ENCODE measurements at regions not wholly inside any gene's neighbourhood (a gene's known extent, or its start where the extent isn't known, plus 50 kb on each side); places are given as distances from the start of the nearest gene placed in this dataset.

DNA sequence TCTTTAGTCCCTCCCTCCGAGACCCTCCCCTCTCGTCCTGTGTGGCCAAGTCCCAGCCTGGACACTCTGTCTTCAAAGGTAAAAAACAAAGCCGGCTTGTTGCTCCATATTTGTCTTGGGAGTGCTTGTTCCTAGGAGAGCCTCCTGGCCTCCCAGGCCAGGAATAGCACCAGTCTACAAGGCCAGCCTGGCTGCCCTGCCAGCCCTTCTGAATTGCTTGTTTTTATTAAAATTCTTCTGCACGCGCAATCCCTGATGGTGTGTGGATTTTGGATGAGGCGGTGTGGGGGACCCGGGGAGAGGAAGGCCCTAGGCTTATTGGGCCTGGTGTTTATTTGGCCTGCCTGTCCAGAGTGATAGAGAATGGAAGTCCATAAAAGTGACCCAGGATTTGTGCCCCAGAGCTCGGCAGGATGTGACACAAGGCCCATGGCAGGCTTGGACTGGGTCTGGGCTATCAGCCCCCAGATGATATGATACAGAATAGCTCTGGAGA is 297.3 kb downstream of the CYP26B1 start:
- H3K27ac ChIP-seq, result no peak overlapping the region
- no peaks in the 10 kb centered on the region for H3K36me3 ChIP-seq
- DNase-seq (ENCODE audit: low spot score), result no peak
- intact Hi-C loops (cut with DNase I), result no loop called here
- 64% methylated on average over 8 of the region's 8 CpGs for WGBS
- no peak overlapping the region for H3K4me3 ChIP-seq
- H3K9me3 ChIP-seq, result no peaks in the 10 kb centered on the region
- TF ChIP-seq, protein P1, sequence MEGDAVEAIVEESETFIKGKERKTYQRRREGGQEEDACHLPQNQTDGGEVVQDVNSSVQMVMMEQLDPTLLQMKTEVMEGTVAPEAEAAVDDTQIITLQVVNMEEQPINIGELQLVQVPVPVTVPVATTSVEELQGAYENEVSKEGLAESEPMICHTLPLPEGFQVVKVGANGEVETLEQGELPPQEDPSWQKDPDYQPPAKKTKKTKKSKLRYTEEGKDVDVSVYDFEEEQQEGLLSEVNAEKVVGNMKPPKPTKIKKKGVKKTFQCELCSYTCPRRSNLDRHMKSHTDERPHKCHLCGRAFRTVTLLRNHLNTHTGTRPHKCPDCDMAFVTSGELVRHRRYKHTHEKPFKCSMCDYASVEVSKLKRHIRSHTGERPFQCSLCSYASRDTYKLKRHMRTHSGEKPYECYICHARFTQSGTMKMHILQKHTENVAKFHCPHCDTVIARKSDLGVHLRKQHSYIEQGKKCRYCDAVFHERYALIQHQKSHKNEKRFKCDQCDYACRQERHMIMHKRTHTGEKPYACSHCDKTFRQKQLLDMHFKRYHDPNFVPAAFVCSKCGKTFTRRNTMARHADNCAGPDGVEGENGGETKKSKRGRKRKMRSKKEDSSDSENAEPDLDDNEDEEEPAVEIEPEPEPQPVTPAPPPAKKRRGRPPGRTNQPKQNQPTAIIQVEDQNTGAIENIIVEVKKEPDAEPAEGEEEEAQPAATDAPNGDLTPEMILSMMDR (IDR thresholded peaks at IDR 0.05), result no peak
- TF ChIP-seq POLR2AphosphoS5 (IDR thresholded peaks at IDR 0.05), result no peak
- TF ChIP-seq POLR2A (IDR thresholded peaks at IDR 0.05), result no peak
- H3K27me3 ChIP-seq (replicated peaks; ENCODE audit: insufficient read depth), result peaks cover 4% of the 10 kb centered on the region
- no peaks in the 10 kb centered on the region for H3K4me1 ChIP-seq (replicated peaks)

DNA sequence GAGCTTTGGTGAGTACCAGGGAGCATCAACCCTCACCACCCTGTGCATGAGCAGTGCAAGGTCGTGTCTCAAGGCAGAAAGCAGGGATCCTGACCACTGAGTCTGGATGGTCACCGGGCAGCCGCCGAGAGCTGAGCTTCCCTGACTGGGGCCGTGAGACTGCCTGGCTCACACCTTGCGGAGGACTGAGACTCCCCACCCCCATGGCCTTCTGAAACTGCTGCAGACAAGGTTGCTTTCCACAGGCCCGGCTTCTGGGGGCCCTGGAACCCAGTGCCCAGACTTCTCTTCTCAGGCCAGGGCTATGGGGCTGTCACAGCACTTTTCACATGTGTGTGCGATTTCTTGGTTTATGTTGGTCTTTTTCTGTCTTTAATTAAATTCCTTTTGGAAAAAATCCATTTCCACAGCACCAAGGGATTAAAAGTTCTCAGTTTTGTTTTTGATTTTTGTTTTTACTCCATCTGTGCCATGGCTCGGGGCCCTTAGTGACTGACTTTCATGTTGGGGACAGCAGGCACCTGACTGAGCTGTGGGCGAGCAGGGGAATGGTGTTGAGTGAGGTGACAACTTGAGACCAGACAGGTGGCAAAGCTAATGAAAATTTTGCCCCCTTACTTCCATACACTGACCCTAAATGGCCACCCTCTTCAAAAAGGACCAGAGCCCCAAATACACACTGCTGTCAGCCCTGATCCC is 297.9 kb downstream of the CYP26B1 start:
- Histone ChIP-seq H3K27me3 (replicated peaks; ENCODE audit: insufficient read depth) (peaks cover 4% of the 10 kb centered on the region), H3K36me3 (no peaks in the 10 kb centered on the region), H3K27ac (no peak overlapping the region), H3K4me1 (replicated peaks) (no peaks in the 10 kb centered on the region), H3K9me3 (no peaks in the 10 kb centered on the region), H3K4me3 (no peak overlapping the region)
- WGBS, result 87% methylated on average over 10 of the region's 10 CpGs
- intact Hi-C loops (cut with DNase I), result no loop called here
- TF ChIP-seq POLR2AphosphoS5 (IDR thresholded peaks at IDR 0.05) (no peak), POLR2A (IDR thresholded peaks at IDR 0.05) (no peak)
- TF ChIP-seq, protein P1 (IDR thresholded peaks at IDR 0.05), result no peak
- DNase-seq (ENCODE audit: low spot score), result no peak

GRCh38 chr2:71849111-71849510 is 298.6 kb downstream of the CYP26B1 start:
- H3K27me3 ChIP-seq (replicated peaks; ENCODE audit: insufficient read depth), result peaks cover 4% of the 10 kb centered on the region
- no peak for DNase-seq (ENCODE audit: low spot score)
- TF ChIP-seq, protein P1 (IDR thresholded peaks at IDR 0.05), result no peak
- TF ChIP-seq POLR2A (IDR thresholded peaks at IDR 0.05), result no peak
- TF ChIP-seq POLR2AphosphoS5 (IDR thresholded peaks at IDR 0.05), result no peak
- H3K4me1 ChIP-seq (replicated peaks), result no peaks in the 10 kb centered on the region
- WGBS, result 89% methylated on average over 6 of the region's 6 CpGs
- no peak overlapping the region for H3K4me3 ChIP-seq
- no peaks in the 10 kb centered on the region for H3K9me3 ChIP-seq
- no peaks in the 10 kb centered on the region for H3K36me3 ChIP-seq
- H3K27ac ChIP-seq, result no peak overlapping the region
- intact Hi-C loops (cut with DNase I), result no loop called here

DNA sequence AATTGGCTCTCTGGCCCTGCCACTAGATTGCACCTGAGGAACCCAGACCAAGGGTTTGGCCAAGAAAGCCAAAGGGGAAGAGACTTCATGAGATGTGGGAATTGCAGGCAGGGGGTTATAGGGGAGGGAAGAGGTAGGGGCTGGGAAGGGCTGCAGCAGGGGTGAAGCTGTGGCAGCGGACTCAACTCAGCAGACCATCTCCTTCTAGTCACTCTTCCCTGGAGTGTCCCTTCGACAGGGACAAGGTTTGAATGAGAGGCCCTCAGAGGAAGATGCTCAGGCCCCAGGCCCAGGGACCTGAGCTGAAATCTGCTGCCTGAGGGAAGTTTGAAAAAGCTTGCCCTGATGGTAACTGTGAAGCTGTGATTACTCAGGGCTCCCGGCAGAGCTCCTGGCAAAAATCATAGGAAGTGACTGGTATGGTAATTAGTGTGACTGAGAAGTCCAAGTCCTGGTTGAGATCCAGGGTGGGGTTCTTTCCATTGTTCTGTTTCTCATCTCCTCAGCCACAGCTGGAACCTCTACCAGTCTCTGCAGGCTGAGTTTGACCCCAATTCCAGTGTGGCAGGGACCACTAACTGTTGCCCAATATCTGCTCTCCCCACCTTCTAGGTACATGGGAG is 300.9 kb downstream of the CYP26B1 start:
- TF ChIP-seq POLR2AphosphoS5 (IDR thresholded peaks at IDR 0.05), result no peak
- TF ChIP-seq POLR2A (IDR thresholded peaks at IDR 0.05), result no peak
- TF ChIP-seq, protein P1 (IDR thresholded peaks at IDR 0.05), result no peak
- no peaks in the 10 kb centered on the region for H3K36me3 ChIP-seq
- H3K27ac ChIP-seq, result no peak overlapping the region
- no peaks in the 10 kb centered on the region for H3K4me1 ChIP-seq (replicated peaks)
- WGBS, result 82% methylated on average over 3 of the region's 3 CpGs
- H3K9me3 ChIP-seq, result no peaks in the 10 kb centered on the region
- no peak for DNase-seq (ENCODE audit: low spot score)
- intact Hi-C loops (cut with DNase I), result no loop called here
- H3K27me3 ChIP-seq (replicated peaks; ENCODE audit: insufficient read depth), result no peaks in the 10 kb centered on the region
- no peak overlapping the region for H3K4me3 ChIP-seq

DNA sequence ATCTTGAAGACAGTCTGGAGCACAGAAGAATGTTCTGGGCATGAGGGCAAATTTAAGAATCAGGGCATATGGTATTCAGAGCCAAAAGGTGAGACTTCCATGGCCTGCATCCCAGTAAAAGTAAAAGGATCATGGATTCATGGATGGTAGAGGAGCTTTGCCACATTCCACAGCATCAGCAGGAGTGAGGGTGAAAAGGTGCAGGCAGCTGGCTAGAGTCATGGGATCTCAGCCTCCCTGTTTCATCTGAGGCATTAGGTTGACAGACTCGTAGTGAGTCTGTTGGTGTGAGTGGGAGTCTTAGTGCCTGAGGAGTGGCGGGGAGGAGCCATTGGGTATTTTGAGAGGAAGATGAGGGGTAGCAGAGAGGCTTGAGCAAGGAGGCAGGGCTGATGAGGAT is 301.6 kb downstream of the CYP26B1 start:
- intact Hi-C loops (cut with DNase I), result no loop called here
- no peak for TF ChIP-seq POLR2A (IDR thresholded peaks at IDR 0.05)
- TF ChIP-seq, protein P1 (IDR thresholded peaks at IDR 0.05), result no peak

More for the DNA sequence above, 301.6 kb downstream of the CYP26B1 start:
- H3K36me3 ChIP-seq, result no peaks in the 10 kb centered on the region
- H3K9me3 ChIP-seq, result no peaks in the 10 kb centered on the region
- H3K27ac ChIP-seq, result no peak overlapping the region
- no peak for DNase-seq (ENCODE audit: low spot score)
- no peak overlapping the region for H3K4me3 ChIP-seq
- WGBS, result 76% methylated on average over 2 of the region's 2 CpGs
- H3K27me3 ChIP-seq (replicated peaks; ENCODE audit: insufficient read depth), result no peaks in the 10 kb centered on the region
- H3K4me1 ChIP-seq (replicated peaks), result no peaks in the 10 kb centered on the region

Measured in prostate gland (tissue), 2 donors.